BE2C (cell line): ENCODE measurements at regions not wholly inside any gene's neighbourhood (a gene's known extent, or its start where the extent isn't known, plus 50 kb on each side); places are given as distances from the start of the nearest gene placed in this dataset.

Experiments
- DNase-seq: peaks from one replicate; pipeline ENCODE4 v3.0.0-alpha.2; 2020
- H3K27me3 ChIP-seq: fragments of 250-450 bp; sonication (Bioruptor Pico); 2 replicates; pipeline ENCODE4 v1.5.1; 2020; ENCODE audit warnings: mild to moderate bottlenecking
- H3K36me3 ChIP-seq: fragments of 250-450 bp; sonication (Bioruptor Pico); 2 replicates; pipeline ENCODE4 v1.5.1; 2020; ENCODE audit warnings: mild to moderate bottlenecking
- H3K4me1 ChIP-seq: fragments of 250-450 bp; sonication (Bioruptor Pico); 2 replicates; pipeline ENCODE4 v1.5.1; 2020
- H3K4me3 ChIP-seq: 2 replicates; pipeline ENCODE4 v1.5.1; 2011; ENCODE audit warnings: low read depth, low read length
- H3K9me3 ChIP-seq: fragments of 250-450 bp; sonication (Bioruptor Pico); 2 replicates; pipeline ENCODE4 v1.5.1; 2020
- CTCF ChIP-seq: IDR thresholded peaks from 2 replicates; pipeline ENCODE4 v1.5.1; 2012; ENCODE audit warnings: mild to moderate bottlenecking, low read depth, low read length

- Histone ChIP-seq H3K27me3 (no peaks in the 10 kb centered on the region), H3K9me3 (no peaks in the 10 kb centered on the region), H3K36me3 (no peaks in the 10 kb centered on the region), H3K4me3 (no peak overlapping the region), H3K4me1 (no peaks in the 10 kb centered on the region)
- TF ChIP-seq CTCF: no peak
- DNase-seq: no peak
These were observed 428.1 kb downstream of the FLRT2 start for GRCh38 chr14:85958069-85958468.

GRCh38 chr14:85953265-85953664 lies 423.3 kb downstream of the FLRT2 start:
- no peak for DNase-seq
- Histone ChIP-seq H3K4me1 (no peaks in the 10 kb centered on the region), H3K36me3 (no peaks in the 10 kb centered on the region), H3K27me3 (no peaks in the 10 kb centered on the region), H3K4me3 (no peak overlapping the region), H3K9me3 (no peaks in the 10 kb centered on the region)
- TF ChIP-seq CTCF: no peak

DNA sequence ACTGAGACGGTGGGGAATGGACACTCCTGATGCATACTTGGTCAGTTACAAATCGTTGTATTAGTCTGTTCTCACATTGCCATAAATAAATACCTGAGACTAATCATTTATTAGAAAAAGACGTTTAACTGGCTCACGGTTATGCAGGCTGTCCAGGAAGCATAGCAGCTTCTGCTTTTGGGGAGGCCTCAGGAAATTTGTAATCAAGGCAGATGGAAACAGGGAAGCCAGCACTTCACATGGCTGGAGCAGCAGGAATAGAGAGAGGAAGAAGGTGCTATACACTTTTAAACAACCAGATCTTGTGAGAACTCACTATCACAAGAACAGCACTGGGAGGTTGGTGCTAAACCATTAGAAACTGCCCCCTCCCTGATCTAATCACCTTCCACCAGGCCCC lies 418.2 kb downstream of the FLRT2 start:
- H3K4me1 ChIP-seq: no peaks in the 10 kb centered on the region
- TF ChIP-seq CTCF: no peak

DNA sequence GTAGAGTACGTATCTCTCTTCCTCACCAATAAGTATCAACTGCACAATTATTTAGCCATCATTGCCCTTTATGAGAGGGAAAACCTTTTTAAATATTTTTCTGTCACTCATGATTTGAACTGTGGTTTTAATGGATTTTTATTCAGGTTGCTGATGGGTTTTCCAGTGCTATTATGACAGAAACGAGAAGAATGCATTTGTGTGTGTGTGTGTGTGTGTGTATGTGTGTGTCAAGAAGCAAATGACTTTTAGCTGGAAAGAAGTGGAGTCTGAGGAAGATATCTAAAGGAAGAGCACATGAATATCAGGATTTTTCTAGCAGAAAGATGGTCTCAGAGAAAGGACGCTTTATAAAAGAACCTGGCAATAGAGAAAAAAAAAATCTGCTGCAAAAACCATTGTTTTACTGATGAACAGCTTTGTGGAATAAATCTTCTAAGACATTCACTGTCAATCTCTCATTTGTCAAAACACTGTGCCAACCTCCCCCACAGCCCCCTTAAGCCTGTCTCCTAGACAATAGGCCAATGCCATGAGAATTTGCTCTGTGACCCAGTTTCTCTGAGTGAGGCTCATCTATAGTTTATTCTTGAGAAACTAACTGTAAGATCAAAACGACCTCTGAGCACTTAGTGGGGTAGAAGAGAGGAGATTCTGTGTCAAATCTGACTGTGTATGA lies 417.7 kb downstream of the FLRT2 start:
- Histone ChIP-seq H3K4me3 (no peak overlapping the region), H3K27me3 (no peaks in the 10 kb centered on the region), H3K9me3 (no peaks in the 10 kb centered on the region; the same call in 1 of the 2 replicates), H3K4me1 (no peaks in the 10 kb centered on the region), H3K36me3 (no peaks in the 10 kb centered on the region)
- no peak for DNase-seq
- TF ChIP-seq CTCF: no peak

More for the DNA sequence above, 418.2 kb downstream of the FLRT2 start:
- Histone ChIP-seq H3K36me3 (no peaks in the 10 kb centered on the region), H3K4me3 (no peak overlapping the region), H3K27me3 (no peaks in the 10 kb centered on the region), H3K9me3 (no peaks in the 10 kb centered on the region; the same call in 1 of the 2 replicates)
- DNase-seq: no peak

- no peaks in the 10 kb centered on the region for H3K36me3 ChIP-seq
- DNase-seq: no peak
- no peaks in the 10 kb centered on the region; the same call in 1 of the 2 replicates for H3K9me3 ChIP-seq
- H3K4me3 ChIP-seq: no peak overlapping the region
- no peaks in the 10 kb centered on the region for H3K4me1 ChIP-seq
- no peaks in the 10 kb centered on the region for H3K27me3 ChIP-seq
- TF ChIP-seq CTCF: no peak
These were observed 413.2 kb downstream of the FLRT2 start for GRCh38 chr14:85943192-85943591.

DNA sequence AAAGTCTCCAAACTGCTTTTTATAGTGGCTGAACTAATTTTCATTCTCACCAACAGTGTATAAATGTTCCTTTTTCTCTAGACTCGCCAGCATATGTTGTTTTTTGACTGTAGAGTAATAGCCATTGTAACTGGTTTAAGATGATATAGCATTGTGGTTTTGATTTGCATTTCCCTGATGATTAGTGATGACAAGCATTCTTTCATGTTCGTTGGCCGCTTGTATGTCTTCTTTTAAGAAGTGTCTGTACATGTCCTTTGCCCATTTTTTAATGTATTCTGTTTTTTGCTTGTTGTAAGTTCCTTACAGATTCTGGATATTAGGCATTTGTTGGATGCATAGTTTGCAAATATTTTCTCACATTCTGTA lies 404.9 kb downstream of the FLRT2 start:
- no peaks in the 10 kb centered on the region for H3K36me3 ChIP-seq
- TF ChIP-seq CTCF: no peak
- no peaks in the 10 kb centered on the region; the same call in 1 of the 2 replicates for H3K4me1 ChIP-seq
- peak overlapping the region; percentile 63 for H3K4me3 ChIP-seq
- H3K27me3 ChIP-seq: no peaks in the 10 kb centered on the region
- H3K9me3 ChIP-seq: 0 out of 2 replicates have a peak, but pooled peaks cover 2% of the 10 kb centered on the region
- DNase-seq: no peak
